Ovary (tissue), 7 donors: ENCODE measurements at regions not wholly inside any gene's neighbourhood (a gene's known extent, or its start where the extent isn't known, plus 50 kb on each side); places are given as distances from the start of the nearest gene placed in this dataset.

Experiments used
- DNase-seq, 5 donors: peaks; one replicate each; pipeline ENCODE4 v3.0.0-alpha.2; 2019 to 2020
- H3K27ac ChIP-seq, 2 donors: fragments of 200-600 bp; one replicate each; pipeline versions ENCODE4 v1.5.1 to v1.8.0; 2019 to 2022
- H3K27me3 ChIP-seq: fragments of 200-600 bp; one replicate; pipeline ENCODE4 v1.8.0; 2022
- H3K36me3 ChIP-seq: fragments of 200-600 bp; sonication (generic); one replicate; pipeline ENCODE4 v1.5.1; 2019
- H3K4me1 ChIP-seq: one replicate; pipeline ENCODE4 v1.8.1; 2013; ENCODE audit warnings: mild to moderate bottlenecking, moderate library complexity; ENCODE audit not compliant: insufficient read depth
- H3K4me3 ChIP-seq: fragments of 200-600 bp; sonication (generic); one replicate; pipeline ENCODE4 v1.5.1; 2017
- H3K9me3 ChIP-seq, 2 donors: fragments of 200-600 bp in 1 of 2; sonication (generic) in 1 of 2; one replicate each; pipeline versions ENCODE4 v1.5.1 to v1.8.1; 2013 to 2019; ENCODE audit warnings: mild to moderate bottlenecking in 1 of 2, moderate library complexity in 1 of 2
- CTCF ChIP-seq, 3 donors: fragments of 450-650 bp in 2 of 3; fragments of 200-600 bp in 1 of 3; IDR thresholded peaks; one replicate each; pipeline versions ENCODE4 v1.5.1 to v1.8.0; 2016 to 2022; ENCODE audit warnings: antibody characterized with exemption in 3 of 3, mild to moderate bottlenecking in 1 of 3
- EP300 ChIP-seq: sonication (generic); formaldehyde crosslinking; IDR thresholded peaks from one replicate; pipeline ENCODE4 v1.6.1; 2017; ENCODE audit warnings: antibody characterized with exemption
- POLR2A ChIP-seq: fragments of 450-650 bp; IDR thresholded peaks from one replicate; pipeline ENCODE4 v1.6.1; 2017; ENCODE audit warnings: antibody characterized with exemption, mild to moderate bottlenecking, moderate library complexity
- WGBS, 3 donors: extraction: QIAGEN DNeasy Blood & Tissue Kit in 1 of 3; methylation state at CpG; one replicate each; pipeline versions ENCODE4 v1.1.5 to v1.1.7; 2013 to 2017; 5-methylcytosine and 5-hydroxymethylcytosine counted together
- intact Hi-C, 4 donors: fragments of 100-400 bp; cut with DNase I; formaldehyde crosslinking; loops; one replicate each; pipeline versions ENCODE4 v1.11.0 to v1.15.1; 2022 to 2023
- donor health status: DM: no; HTN: no; CAD: no; lungs with moderate emphysema.
- donor health status: DM: no; HTN: no; CAD: no.
- donor health status: Bipolar disorder and iron deficiency.
- donor health status: DM: no; HTN: no; CAD: no.
- donor health status: DM: yes; HTN: yes; CAD: no.

DNA sequence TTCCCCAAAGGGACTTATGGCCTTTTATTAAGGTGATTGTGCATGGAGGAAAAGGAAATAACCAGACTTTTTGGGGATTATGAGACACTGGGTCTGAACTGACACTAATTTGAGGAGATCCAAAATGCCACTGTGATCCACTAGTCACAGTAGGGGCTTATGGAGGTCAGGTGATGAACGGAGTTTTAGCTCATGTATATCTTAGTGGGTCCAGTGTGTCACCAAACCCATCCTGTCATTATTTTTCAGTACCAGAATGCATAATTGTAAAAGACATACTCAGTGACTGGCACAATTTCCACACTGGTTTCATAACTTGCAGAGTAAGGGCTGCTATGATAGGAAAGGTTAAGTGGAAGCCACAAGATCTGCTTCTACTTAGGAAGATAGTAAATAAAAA is 131.3 kb downstream of the RTL3 start:
- Histone ChIP-seq H3K9me3 (no peaks in the 10 kb centered on the region), H3K4me1 (no peaks in the 10 kb centered on the region), H3K27me3 (no peaks in the 10 kb centered on the region), H3K4me3 (no peak overlapping the region), H3K36me3 (no peaks in the 10 kb centered on the region), H3K27ac (no peak overlapping the region)
- WGBS, 3 donors = 52 to 65% (median 57%) methylated on average over 1 of the region's 1 CpG
- DNase-seq = no peak
- intact Hi-C loops = no loop called here
- no peak for TF ChIP-seq CTCF (IDR thresholded peaks at IDR 0.05)
- no peak for TF ChIP-seq EP300
- no peak for TF ChIP-seq POLR2A

DNA sequence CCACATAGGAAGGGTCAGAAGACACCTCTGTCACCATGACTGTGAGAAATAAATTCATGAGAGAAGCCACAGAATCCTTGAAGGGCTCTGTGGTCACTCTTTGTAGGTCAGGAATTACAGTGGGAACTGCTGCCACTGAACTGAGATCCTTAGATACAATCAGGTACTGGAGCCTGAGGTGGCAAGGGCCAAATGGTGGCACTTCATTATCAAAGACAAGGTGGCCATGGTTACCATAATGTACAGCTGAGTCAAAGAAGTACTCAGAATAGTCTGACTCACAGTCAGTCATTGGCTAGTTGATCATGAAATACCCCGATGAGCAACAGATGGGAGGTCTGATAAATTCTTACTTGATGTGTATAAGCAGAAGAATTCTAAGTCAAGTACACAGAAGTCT is 131.9 kb downstream of the RTL3 start:
- WGBS, 3 donors = 70 to 81% (median 77%) methylated on average over 1 of the region's 1 CpG

GRCh38 chrX:78522601-78523000 is 136.5 kb downstream of the RTL3 start:
- no peaks in the 10 kb centered on the region for H3K27me3 ChIP-seq
- WGBS, 3 donors = 66 to 73% (median 67%) methylated on average over 2 of the region's 2 CpGs
- H3K36me3 ChIP-seq = no peaks in the 10 kb centered on the region
- no peaks in the 10 kb centered on the region for H3K4me1 ChIP-seq
- H3K9me3 ChIP-seq = no peaks in the 10 kb centered on the region
- no peak for TF ChIP-seq CTCF (IDR thresholded peaks at IDR 0.05)
- TF ChIP-seq EP300 = no peak
- no peak for TF ChIP-seq POLR2A
- H3K4me3 ChIP-seq = no peak overlapping the region
- intact Hi-C loops = no loop called here
- DNase-seq = no peak
- H3K27ac ChIP-seq = no peak overlapping the region

More for the DNA sequence above, 131.9 kb downstream of the RTL3 start:
- DNase-seq = no peak
- Histone ChIP-seq H3K4me1 (no peaks in the 10 kb centered on the region), H3K27ac (no peak overlapping the region), H3K4me3 (no peak overlapping the region), H3K27me3 (no peaks in the 10 kb centered on the region), H3K36me3 (no peaks in the 10 kb centered on the region), H3K9me3 (no peaks in the 10 kb centered on the region)
- intact Hi-C loops = no loop called here
- TF ChIP-seq CTCF (IDR thresholded peaks at IDR 0.05) (no peak), EP300 (no peak), POLR2A (no peak)

- 65 to 70% (median 66%) methylated on average over 4 of the region's 4 CpGs for WGBS, 3 donors
- no peaks in the 10 kb centered on the region for H3K9me3 ChIP-seq
- intact Hi-C loops = no loop called here
These were observed 142.0 kb downstream of the RTL3 start for GRCh38 chrX:78517124-78517523.

More at GRCh38 chrX:78517124-78517523, 142.0 kb downstream of the RTL3 start:
- H3K27me3 ChIP-seq = no peaks in the 10 kb centered on the region
- no peaks in the 10 kb centered on the region for H3K36me3 ChIP-seq
- H3K27ac ChIP-seq = no peak overlapping the region
- TF ChIP-seq CTCF (IDR thresholded peaks at IDR 0.05) (no peak), EP300 (no peak), POLR2A (no peak)
- DNase-seq = no peak
- no peak overlapping the region for H3K4me3 ChIP-seq
- H3K4me1 ChIP-seq = no peaks in the 10 kb centered on the region
